ENCODE measurements at regions not wholly inside any gene's neighbourhood (a gene's known extent, or its start where the extent isn't known, plus 50 kb on each side); places are given as distances from the start of the nearest gene placed in this dataset.

- TF ChIP-seq, protein P1, sequence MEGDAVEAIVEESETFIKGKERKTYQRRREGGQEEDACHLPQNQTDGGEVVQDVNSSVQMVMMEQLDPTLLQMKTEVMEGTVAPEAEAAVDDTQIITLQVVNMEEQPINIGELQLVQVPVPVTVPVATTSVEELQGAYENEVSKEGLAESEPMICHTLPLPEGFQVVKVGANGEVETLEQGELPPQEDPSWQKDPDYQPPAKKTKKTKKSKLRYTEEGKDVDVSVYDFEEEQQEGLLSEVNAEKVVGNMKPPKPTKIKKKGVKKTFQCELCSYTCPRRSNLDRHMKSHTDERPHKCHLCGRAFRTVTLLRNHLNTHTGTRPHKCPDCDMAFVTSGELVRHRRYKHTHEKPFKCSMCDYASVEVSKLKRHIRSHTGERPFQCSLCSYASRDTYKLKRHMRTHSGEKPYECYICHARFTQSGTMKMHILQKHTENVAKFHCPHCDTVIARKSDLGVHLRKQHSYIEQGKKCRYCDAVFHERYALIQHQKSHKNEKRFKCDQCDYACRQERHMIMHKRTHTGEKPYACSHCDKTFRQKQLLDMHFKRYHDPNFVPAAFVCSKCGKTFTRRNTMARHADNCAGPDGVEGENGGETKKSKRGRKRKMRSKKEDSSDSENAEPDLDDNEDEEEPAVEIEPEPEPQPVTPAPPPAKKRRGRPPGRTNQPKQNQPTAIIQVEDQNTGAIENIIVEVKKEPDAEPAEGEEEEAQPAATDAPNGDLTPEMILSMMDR (conservative IDR thresholded peaks at IDR 0.05; ENCODE audit: low read length), result no peak
- TF ChIP-seq EZH2phosphoT487 (IDR thresholded peaks at IDR 0.05; ENCODE audit: borderline replicate concordance), result no peak
Observed at GRCh38 chr19:28489776-28490175, 723.2 kb downstream of the UQCRFS1 start.

Measured in Loucy (cell line).